Heart left ventricle (tissue), 16 donors: ENCODE measurements at regions not wholly inside any gene's neighbourhood (a gene's known extent, or its start where the extent isn't known, plus 50 kb on each side); places are given as distances from the start of the nearest gene placed in this dataset.

Source experiments
- ATAC-seq, 4 donors: fragments of 200-7000 bp; cut with Tn5 transposase; one replicate each; pipeline ENCODE4 v1.9.1; 2020 to 2022; ENCODE audit warnings: moderate library complexity in 4 of 4, mild to moderate bottlenecking in 3 of 4, moderate number of reproducible peaks in 1 of 4
- DNase-seq, 5 donors: peaks; one replicate each; pipeline ENCODE4 v3.0.0-alpha.2; 2020
- H3K27ac ChIP-seq, 12 donors: fragments of 200-600 bp; sonication (generic) in 4 of 12; one replicate each; pipeline versions ENCODE4 v1.5.0 to v1.8.0; 2016 to 2022; ENCODE audit warnings: mild to moderate bottlenecking in 2 of 12
- H3K27me3 ChIP-seq, 9 donors: fragments of 200-600 bp; sonication (generic) in 2 of 9; one replicate each; pipeline versions ENCODE4 v1.5.1 to v1.8.0; 2016 to 2022; ENCODE audit warnings: mild to moderate bottlenecking in 3 of 9
- H3K36me3 ChIP-seq, 9 donors: fragments of 200-600 bp; sonication (generic) in 2 of 9; one replicate each; pipeline versions ENCODE4 v1.5.0 to v1.8.0; 2018 to 2022; ENCODE audit warnings: mild to moderate bottlenecking in 2 of 9
- H3K4me1 ChIP-seq, 12 donors: fragments of 200-600 bp; sonication (generic) in 4 of 12; one replicate each; pipeline versions ENCODE4 v1.5.0 to v1.8.0; 2016 to 2022; ENCODE audit warnings: mild to moderate bottlenecking in 3 of 12
- H3K4me3 ChIP-seq, 12 donors: fragments of 200-600 bp; sonication (generic) in 4 of 12; one replicate each; pipeline versions ENCODE4 v1.5.0 to v1.8.0; 2017 to 2022; ENCODE audit warnings: mild to moderate bottlenecking in 9 of 12, moderate library complexity in 4 of 12
- H3K9me3 ChIP-seq, 12 donors: fragments of 200-600 bp; sonication (generic) in 4 of 12; one replicate each; pipeline versions ENCODE4 v1.5.0 to v1.8.0; 2016 to 2022; ENCODE audit warnings: mild to moderate bottlenecking in 1 of 12
- CTCF ChIP-seq, 12 donors: fragments of 200-600 bp; sonication (generic) in 4 of 12; IDR thresholded peaks; one replicate each; pipeline versions ENCODE4 v1.5.0 to v1.8.0; 2018 to 2022; ENCODE audit warnings: antibody characterized with exemption in 12 of 12, mild to moderate bottlenecking in 5 of 12
- POLR2A ChIP-seq, 2 donors: fragments of 450-650 bp; IDR thresholded peaks; one replicate each; pipeline ENCODE4 v1.6.1; 2017; ENCODE audit warnings: antibody characterized with exemption in 2 of 2, mild to moderate bottlenecking in 2 of 2, moderate library complexity in 2 of 2
- WGBS, 4 donors: extraction: QIAGEN DNeasy Blood & Tissue Kit in 2 of 4; methylation state at CpG; one replicate each; pipeline versions ENCODE4 v1.1.5 to v1.1.7; 2013 to 2018; 5-methylcytosine and 5-hydroxymethylcytosine counted together
- intact Hi-C, 10 donors: fragments of 100-400 bp; cut with DNase I; formaldehyde crosslinking; loops; one replicate each; pipeline versions ENCODE4 v1.11.1 to v1.14.2; 2022
- donor health status: ischemic (EF 13 %, LVEDD 7.1; RV severe dilation, severe dysfunction).
- donor health status: healthy with polysubstance abuse.
- donor health status: DM: no; HTN: yes; CAD: no.
- donor health status: DM: no; HTN: no; CAD: no.
- donor health status: ischemic (EF 25% LVEDD 6.9; RV normal size, moderate dysfunction).
- donor health status: ischemic (EF 25% LVEDD 5.7; RV mildly dilated, moderate dysfunction).
- donor health status: healthy.
- donor health status: DM: yes; HTN: yes; CAD: no.
- donor health status: ischemic (EF 35%, LVEDD 5.7; RV mildly dilated, moderate dysfunction).
- donor health status: nonischemic (EF 11% LVEDD 7.7; RV severe dilation, severe dysfunction).
- donor health status: DM: yes; HTN: yes; CAD: no.
- donor health status: PGD.
- donor health status: ischemic (EF 29% LVEDD 5.4; RV normal size, mild dysfunction).
- donor health status: nonischemic (EF 23%, LVEDD 6.1; RV moderate dilation, normal function).

GRCh38 chr10:6350609-6351008, 147.9 kb downstream of the PFKFB3 start:
- 91 to 97% (median 95%) methylated on average over 3 of the region's 3 CpGs for WGBS, 4 donors
- intact Hi-C loops: no loop called here

GRCh38 chr10:6351495-6351894, 148.8 kb downstream of the PFKFB3 start:
- no peaks in the 10 kb centered on the region for H3K27me3 ChIP-seq
- peaks cover 0 to 3% (median 0%) of the 10 kb centered on the region in 9 donors for H3K36me3 ChIP-seq
- intact Hi-C loops: no loop called here
- H3K4me3 ChIP-seq: no peak overlapping the region
- H3K9me3 ChIP-seq: peaks cover 0 to 19% (median 9%) of the 10 kb centered on the region in 12 donors
- DNase-seq (no peak), ATAC-seq (no peak)
- no peak overlapping the region for H3K27ac ChIP-seq
- 63 to 76% (median 67%) methylated on average over 2 of the region's 2 CpGs for WGBS, 4 donors
- TF ChIP-seq POLR2A (IDR thresholded peaks at IDR 0.05): no peak
- TF ChIP-seq CTCF (IDR thresholded peaks at IDR 0.05): no peak
- H3K4me1 ChIP-seq: peaks cover 0 to 24% (median 0%) of the 10 kb centered on the region in 12 donors

More at GRCh38 chr10:6350609-6351008, 147.9 kb downstream of the PFKFB3 start:
- no peak overlapping the region for H3K4me3 ChIP-seq
- DNase-seq (no peak), ATAC-seq (no peak)
- peaks cover 0 to 10% (median 1%) of the 10 kb centered on the region in 12 donors for H3K9me3 ChIP-seq
- H3K27ac ChIP-seq: no peak overlapping the region
- TF ChIP-seq CTCF (IDR thresholded peaks at IDR 0.05) (no peak), POLR2A (IDR thresholded peaks at IDR 0.05) (no peak)
- H3K4me1 ChIP-seq: peaks cover 0 to 24% (median 0%) of the 10 kb centered on the region in 12 donors
- H3K27me3 ChIP-seq: no peaks in the 10 kb centered on the region
- H3K36me3 ChIP-seq: no peaks in the 10 kb centered on the region

GRCh38 chr10:6353526-6353925, 150.8 kb downstream of the PFKFB3 start:
- 82 to 91% (median 89%) methylated on average over 1 of the region's 1 CpG for WGBS, 4 donors
- Histone ChIP-seq H3K9me3 (peaks cover 0 to 34% (median 13%) of the 10 kb centered on the region in 12 donors), H3K4me3 (no peak overlapping the region), H3K27me3 (no peaks in the 10 kb centered on the region), H3K36me3 (peaks cover 0 to 3% (median 0%) of the 10 kb centered on the region in 9 donors), H3K27ac (no peak overlapping the region), H3K4me1 (peaks cover 0 to 4% (median 0%) of the 10 kb centered on the region in 12 donors)
- TF ChIP-seq POLR2A (IDR thresholded peaks at IDR 0.05): no peak
- TF ChIP-seq CTCF (IDR thresholded peaks at IDR 0.05): no peak
- ATAC-seq (no peak), DNase-seq (no peak)
- intact Hi-C loops: no loop called here

- TF ChIP-seq CTCF (IDR thresholded peaks at IDR 0.05): no peak
- no peaks in the 10 kb centered on the region for H3K4me1 ChIP-seq
- intact Hi-C loops: no loop called here
- 81 to 83% (median 82%) methylated on average over 5 of the region's 5 CpGs for WGBS, 4 donors
- no peak for DNase-seq
- H3K36me3 ChIP-seq: peaks cover 0 to 3% (median 0%) of the 10 kb centered on the region in 9 donors
- no peaks in the 10 kb centered on the region for H3K27me3 ChIP-seq
- peaks cover 0 to 35% (median 13%) of the 10 kb centered on the region in 12 donors for H3K9me3 ChIP-seq
- ATAC-seq: no peak
- H3K27ac ChIP-seq: no peak overlapping the region
- no peak overlapping the region for H3K4me3 ChIP-seq
Measured at GRCh38 chr10:6354168-6354772, 151.5 kb downstream of the PFKFB3 start.
